Hepatocyte (in vitro differentiated cells): ENCODE measurements at regions not wholly inside any gene's neighbourhood (a gene's known extent, or its start where the extent isn't known, plus 50 kb on each side); places are given as distances from the start of the nearest gene placed in this dataset.

Experiments used
- EZH2 ChIP-seq: fragments of 200-600 bp; sonication (generic); IDR thresholded peaks from 2 replicates; pipeline ENCODE4 v1.6.1; 2016; ENCODE audit warnings: antibody characterized with exemption, mild to moderate bottlenecking, borderline replicate concordance
- EZH2phosphoT487 ChIP-seq: fragments of 200-600 bp; sonication (generic); IDR thresholded peaks from one replicate; pipeline ENCODE4 v1.6.1; 2018; ENCODE audit warnings: antibody characterized with exemption, mild to moderate bottlenecking, low read depth, moderate library complexity; ENCODE audit not compliant: unreplicated experiment, severe bottlenecking
- TF ChIP-seq, protein P1 (sequence below): fragments of 200-600 bp; sonication (generic); IDR thresholded peaks from 2 replicates; pipeline ENCODE4 v1.5.1; 2016; ENCODE audit warnings: antibody characterized with exemption, mild to moderate bottlenecking; ENCODE audit not compliant: poor library complexity

DNA sequence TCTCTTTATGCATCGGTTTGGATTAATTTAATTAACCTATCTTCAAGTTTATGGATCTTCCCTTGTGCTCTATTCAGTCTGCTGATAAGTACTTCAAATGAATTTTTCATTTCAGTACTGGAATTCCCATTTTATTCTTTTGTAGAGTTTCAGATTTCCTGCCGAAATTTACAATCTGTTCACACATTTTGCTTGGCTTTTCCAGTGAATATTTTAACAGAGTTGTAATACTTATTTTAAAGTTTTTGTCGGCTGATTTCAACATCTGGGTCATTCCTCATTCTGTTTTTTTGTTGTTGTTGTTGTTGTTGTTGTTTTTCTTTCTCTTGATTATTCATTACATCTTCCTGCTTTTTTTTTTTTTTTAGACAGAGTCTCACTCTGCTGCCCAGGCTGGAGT, 89.9 kb upstream of the KCNMA1 start:
- TF ChIP-seq, protein P1, sequence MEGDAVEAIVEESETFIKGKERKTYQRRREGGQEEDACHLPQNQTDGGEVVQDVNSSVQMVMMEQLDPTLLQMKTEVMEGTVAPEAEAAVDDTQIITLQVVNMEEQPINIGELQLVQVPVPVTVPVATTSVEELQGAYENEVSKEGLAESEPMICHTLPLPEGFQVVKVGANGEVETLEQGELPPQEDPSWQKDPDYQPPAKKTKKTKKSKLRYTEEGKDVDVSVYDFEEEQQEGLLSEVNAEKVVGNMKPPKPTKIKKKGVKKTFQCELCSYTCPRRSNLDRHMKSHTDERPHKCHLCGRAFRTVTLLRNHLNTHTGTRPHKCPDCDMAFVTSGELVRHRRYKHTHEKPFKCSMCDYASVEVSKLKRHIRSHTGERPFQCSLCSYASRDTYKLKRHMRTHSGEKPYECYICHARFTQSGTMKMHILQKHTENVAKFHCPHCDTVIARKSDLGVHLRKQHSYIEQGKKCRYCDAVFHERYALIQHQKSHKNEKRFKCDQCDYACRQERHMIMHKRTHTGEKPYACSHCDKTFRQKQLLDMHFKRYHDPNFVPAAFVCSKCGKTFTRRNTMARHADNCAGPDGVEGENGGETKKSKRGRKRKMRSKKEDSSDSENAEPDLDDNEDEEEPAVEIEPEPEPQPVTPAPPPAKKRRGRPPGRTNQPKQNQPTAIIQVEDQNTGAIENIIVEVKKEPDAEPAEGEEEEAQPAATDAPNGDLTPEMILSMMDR = no peak
- TF ChIP-seq EZH2 (no peak), EZH2phosphoT487 (no peak)
